Lung (tissue), 11 donors: ENCODE measurements at regions not wholly inside any gene's neighbourhood (a gene's known extent, or its start where the extent isn't known, plus 50 kb on each side); places are given as distances from the start of the nearest gene placed in this dataset.

Experiments
- ATAC-seq: fragments of 200-7000 bp; cut with Tn5 transposase; one replicate; pipeline ENCODE4 v1.9.1; 2020; ENCODE audit warnings: moderate number of reproducible peaks; ENCODE audit not compliant: insufficient read depth, low FRiP score
- DNase-seq, 3 donors: peaks; one replicate each; pipeline ENCODE4 v3.0.0-alpha.2; 2013 to 2017
- H3K27ac ChIP-seq, 2 donors: one replicate each; pipeline ENCODE4 v1.5.1; 2013; ENCODE audit warnings: mild to moderate bottlenecking in 2 of 2, moderate library complexity in 2 of 2, control low read depth in 1 of 2, inconsistent platforms in 1 of 2, low read depth in 1 of 2, low read length in 1 of 2
- H3K27me3 ChIP-seq, 3 donors: one replicate each; pipeline ENCODE4 v1.5.1; 2013; ENCODE audit warnings: low read length in 2 of 3; ENCODE audit not compliant: control insufficient read depth in 3 of 3, insufficient read depth in 3 of 3
- H3K36me3 ChIP-seq, 4 donors: one replicate each; pipeline ENCODE4 v1.5.1; 2013; ENCODE audit warnings: low read length in 4 of 4, mild to moderate bottlenecking in 1 of 4, moderate library complexity in 1 of 4; ENCODE audit not compliant: control insufficient read depth in 4 of 4, insufficient read depth in 4 of 4
- H3K4me1 ChIP-seq, 5 donors: one replicate each; pipeline ENCODE4 v1.5.1; 2013; ENCODE audit warnings: low read length in 5 of 5, mild to moderate bottlenecking in 2 of 5, moderate library complexity in 1 of 5; ENCODE audit not compliant: control insufficient read depth in 5 of 5, insufficient read depth in 5 of 5
- H3K4me3 ChIP-seq: one replicate; pipeline ENCODE4 v1.5.1; 2013; ENCODE audit warnings: mild to moderate bottlenecking, control low read depth, moderate library complexity
- H3K9ac ChIP-seq, 2 donors: one replicate each; pipeline ENCODE4 v1.5.1; 2013; ENCODE audit warnings: low read length in 2 of 2, control low read depth in 1 of 2; ENCODE audit not compliant: insufficient read depth in 1 of 2
- H3K9me3 ChIP-seq, 4 donors: one replicate each; pipeline ENCODE4 v1.5.1; 2013; ENCODE audit warnings: low read length in 3 of 4, mild to moderate bottlenecking in 1 of 4, moderate library complexity in 1 of 4; ENCODE audit not compliant: control insufficient read depth in 4 of 4, insufficient read depth in 3 of 4
- WGBS, 2 donors: extraction: QIAGEN DNeasy Blood & Tissue Kit; methylation state at CpG; one replicate each; pipeline ENCODE4 v1.1.7; 2013; 5-methylcytosine and 5-hydroxymethylcytosine counted together
- TF ChIP-seq, protein P1 (sequence below): IDR thresholded peaks from 2 replicates; pipeline ENCODE4 v1.5.1; 2012; ENCODE audit warnings: mild to moderate bottlenecking; ENCODE audit errors: control extremely low read depth, extremely low read depth
- donor health status: control.
- donor health status: control.
- donor health status: Bipolar disorder and iron deficiency.
- donor health status: healthy.
- donor health status: DM: yes; HTN: yes; CAD: no.

DNA sequence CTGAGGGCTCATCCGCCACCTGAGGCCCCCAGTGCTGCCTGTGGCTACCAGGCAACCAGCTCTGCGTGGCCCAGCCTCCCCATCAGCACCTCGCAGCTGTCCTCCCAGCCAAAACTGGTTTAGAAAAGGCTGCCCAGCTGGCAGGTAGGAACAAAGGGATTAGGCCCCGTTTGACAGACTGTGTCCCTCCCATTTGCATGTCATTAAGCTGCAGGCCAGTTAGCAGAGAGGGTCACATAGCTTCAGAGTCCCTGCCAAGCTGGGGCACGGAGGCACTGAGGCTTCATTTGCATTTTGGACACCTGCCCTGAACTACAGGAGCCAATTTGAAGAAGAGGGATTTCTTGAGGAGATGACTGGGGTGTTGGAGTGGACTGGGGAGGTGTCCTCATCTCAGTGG lies 177.9 kb downstream of the TLE3 start:
- Histone ChIP-seq H3K27me3 (no peaks in the 10 kb centered on the region), H3K9ac (no peak overlapping the region), H3K27ac (no peak overlapping the region), H3K4me3 (no peak overlapping the region), H3K36me3 (no peaks in the 10 kb centered on the region), H3K9me3 (peaks cover 0 to 8% (median 2%) of the 10 kb centered on the region in 4 donors), H3K4me1 (no peaks in the 10 kb centered on the region)
- ATAC-seq, result no peak
- peak in 2 of 3 donors; percentile 26 for DNase-seq
- 74 to 77% methylated on average over 5 of the region's 5 CpGs for WGBS, 2 donors
- TF ChIP-seq, protein P1, sequence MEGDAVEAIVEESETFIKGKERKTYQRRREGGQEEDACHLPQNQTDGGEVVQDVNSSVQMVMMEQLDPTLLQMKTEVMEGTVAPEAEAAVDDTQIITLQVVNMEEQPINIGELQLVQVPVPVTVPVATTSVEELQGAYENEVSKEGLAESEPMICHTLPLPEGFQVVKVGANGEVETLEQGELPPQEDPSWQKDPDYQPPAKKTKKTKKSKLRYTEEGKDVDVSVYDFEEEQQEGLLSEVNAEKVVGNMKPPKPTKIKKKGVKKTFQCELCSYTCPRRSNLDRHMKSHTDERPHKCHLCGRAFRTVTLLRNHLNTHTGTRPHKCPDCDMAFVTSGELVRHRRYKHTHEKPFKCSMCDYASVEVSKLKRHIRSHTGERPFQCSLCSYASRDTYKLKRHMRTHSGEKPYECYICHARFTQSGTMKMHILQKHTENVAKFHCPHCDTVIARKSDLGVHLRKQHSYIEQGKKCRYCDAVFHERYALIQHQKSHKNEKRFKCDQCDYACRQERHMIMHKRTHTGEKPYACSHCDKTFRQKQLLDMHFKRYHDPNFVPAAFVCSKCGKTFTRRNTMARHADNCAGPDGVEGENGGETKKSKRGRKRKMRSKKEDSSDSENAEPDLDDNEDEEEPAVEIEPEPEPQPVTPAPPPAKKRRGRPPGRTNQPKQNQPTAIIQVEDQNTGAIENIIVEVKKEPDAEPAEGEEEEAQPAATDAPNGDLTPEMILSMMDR, result no peak

DNA sequence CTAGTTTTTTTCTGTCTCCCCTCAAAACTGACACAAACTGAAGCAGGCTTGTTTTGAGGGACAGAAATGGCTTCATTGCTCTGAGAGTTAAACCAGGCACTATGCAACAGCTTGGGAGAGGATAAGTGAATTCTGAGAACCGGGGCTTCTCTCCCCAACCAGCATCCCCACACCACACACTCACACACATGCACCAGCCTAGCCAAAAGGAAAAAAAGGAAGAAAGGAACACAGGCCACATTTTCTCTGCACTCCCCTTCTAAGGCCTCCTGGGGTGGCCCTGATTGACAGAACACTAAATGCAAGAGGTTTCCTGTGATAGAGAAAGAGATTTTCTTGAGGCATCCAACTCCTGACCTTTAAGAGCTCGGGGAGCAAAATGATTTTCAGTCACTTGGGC lies 177.5 kb downstream of the TLE3 start:
- WGBS, 2 donors, result 39 to 56% methylated on average over 2 of the region's 2 CpGs
- Histone ChIP-seq H3K27ac (no peak overlapping the region), H3K9me3 (peaks cover 0 to 9% (median 4%) of the 10 kb centered on the region in 4 donors), H3K4me1 (no peaks in the 10 kb centered on the region), H3K4me3 (no peak overlapping the region), H3K36me3 (no peaks in the 10 kb centered on the region), H3K9ac (no peak overlapping the region), H3K27me3 (no peaks in the 10 kb centered on the region)
- TF ChIP-seq, protein P1, result no peak
- DNase-seq, result no peak
- no peak for ATAC-seq

DNA sequence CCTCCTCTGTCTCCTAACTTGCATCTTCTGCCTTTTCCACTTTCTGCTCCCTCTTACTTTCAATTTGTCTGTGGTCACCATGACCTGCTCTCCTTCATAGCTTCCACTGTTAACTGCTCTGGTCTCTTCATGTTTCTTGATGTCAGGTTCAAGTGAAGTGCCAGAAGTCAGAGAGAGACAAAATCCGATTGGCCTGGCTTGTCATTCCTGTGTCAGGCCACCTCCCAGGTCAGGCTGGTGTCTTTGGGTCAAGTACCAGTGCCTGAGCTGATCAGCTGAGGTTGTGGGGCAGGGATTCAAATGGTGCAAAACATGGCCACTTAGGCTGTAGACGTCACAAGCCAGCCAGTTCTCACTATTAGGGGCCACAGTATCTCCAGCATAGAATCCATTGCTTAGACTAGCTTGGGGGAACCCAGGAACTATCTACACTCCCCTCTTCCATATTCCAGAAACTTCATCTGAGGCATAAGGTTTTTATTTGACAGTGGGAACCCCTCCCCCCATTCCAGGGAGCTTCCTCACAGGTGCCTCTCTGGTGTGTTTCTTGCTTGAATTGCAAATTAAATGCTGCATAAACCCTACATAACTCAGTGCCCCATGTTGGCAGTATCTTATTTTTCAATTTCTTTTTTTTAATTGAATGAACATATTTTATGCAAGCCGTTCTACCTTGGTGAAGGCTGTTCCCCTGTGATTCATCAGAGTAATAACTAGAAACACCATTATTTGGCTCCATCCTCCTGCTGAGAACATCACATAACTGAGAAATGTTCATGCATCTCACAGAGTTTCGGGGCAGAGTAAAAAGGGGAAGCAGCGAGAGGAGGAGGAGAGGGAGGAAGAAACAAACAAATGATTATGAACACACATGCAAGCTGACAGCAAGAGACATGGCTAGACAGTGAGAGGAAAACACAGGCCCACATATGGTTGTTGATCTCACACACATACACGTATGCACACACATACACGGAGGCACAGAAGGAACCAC lies 175.8 kb downstream of the TLE3 start:
- no peak overlapping the region for H3K27ac ChIP-seq
- no peaks in the 10 kb centered on the region for H3K27me3 ChIP-seq
- peaks cover 0 to 15% (median 5%) of the 10 kb centered on the region in 4 donors for H3K9me3 ChIP-seq
- H3K4me1 ChIP-seq, result no peaks in the 10 kb centered on the region
- DNase-seq (no peak), ATAC-seq (no peak)
- H3K9ac ChIP-seq, result no peak overlapping the region
- 76 to 79% methylated on average over 7 of the region's 7 CpGs for WGBS, 2 donors
- no peak overlapping the region for H3K4me3 ChIP-seq
- no peaks in the 10 kb centered on the region for H3K36me3 ChIP-seq
- TF ChIP-seq, protein P1, result no peak
